ENCODE measurements at regions not wholly inside any gene's neighbourhood (a gene's known extent, or its start where the extent isn't known, plus 50 kb on each side); places are given as distances from the start of the nearest gene placed in this dataset.

DNA sequence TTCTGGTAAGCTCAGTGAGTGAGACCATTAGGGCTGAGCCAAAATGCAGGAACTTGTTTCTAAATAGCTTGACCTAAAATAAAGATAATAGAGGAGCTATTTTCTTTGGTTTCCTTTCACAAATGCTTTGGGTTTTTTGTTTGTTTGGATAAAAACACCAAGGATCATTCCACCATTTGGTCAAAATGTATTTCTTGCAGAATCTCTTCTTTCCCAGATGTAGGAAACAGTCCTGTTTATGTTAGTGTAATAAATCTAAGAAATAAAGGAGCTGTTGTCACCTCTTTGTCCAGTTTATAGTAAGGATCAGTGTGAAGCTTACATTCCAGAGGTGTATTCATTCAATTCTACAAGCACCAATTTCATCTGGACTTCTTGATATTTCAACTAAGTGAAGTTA lies 297.8 kb downstream of the GJA1 start:
- TF ChIP-seq FOXM1 (IDR thresholded peaks at IDR 0.05; ENCODE audit: borderline replicate concordance, low read depth), result no peak
- no peak for TF ChIP-seq CREB1 (IDR thresholded peaks at IDR 0.05; ENCODE audit: low read depth)
- no peak for TF ChIP-seq YY1 (IDR thresholded peaks at IDR 0.05; ENCODE audit: low read depth)
- TF ChIP-seq, protein P1, sequence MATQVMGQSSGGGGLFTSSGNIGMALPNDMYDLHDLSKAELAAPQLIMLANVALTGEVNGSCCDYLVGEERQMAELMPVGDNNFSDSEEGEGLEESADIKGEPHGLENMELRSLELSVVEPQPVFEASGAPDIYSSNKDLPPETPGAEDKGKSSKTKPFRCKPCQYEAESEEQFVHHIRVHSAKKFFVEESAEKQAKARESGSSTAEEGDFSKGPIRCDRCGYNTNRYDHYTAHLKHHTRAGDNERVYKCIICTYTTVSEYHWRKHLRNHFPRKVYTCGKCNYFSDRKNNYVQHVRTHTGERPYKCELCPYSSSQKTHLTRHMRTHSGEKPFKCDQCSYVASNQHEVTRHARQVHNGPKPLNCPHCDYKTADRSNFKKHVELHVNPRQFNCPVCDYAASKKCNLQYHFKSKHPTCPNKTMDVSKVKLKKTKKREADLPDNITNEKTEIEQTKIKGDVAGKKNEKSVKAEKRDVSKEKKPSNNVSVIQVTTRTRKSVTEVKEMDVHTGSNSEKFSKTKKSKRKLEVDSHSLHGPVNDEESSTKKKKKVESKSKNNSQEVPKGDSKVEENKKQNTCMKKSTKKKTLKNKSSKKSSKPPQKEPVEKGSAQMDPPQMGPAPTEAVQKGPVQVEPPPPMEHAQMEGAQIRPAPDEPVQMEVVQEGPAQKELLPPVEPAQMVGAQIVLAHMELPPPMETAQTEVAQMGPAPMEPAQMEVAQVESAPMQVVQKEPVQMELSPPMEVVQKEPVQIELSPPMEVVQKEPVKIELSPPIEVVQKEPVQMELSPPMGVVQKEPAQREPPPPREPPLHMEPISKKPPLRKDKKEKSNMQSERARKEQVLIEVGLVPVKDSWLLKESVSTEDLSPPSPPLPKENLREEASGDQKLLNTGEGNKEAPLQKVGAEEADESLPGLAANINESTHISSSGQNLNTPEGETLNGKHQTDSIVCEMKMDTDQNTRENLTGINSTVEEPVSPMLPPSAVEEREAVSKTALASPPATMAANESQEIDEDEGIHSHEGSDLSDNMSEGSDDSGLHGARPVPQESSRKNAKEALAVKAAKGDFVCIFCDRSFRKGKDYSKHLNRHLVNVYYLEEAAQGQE (IDR thresholded peaks at IDR 0.05; ENCODE audit: low read depth), result no peak
- no peak for TF ChIP-seq EP300 (IDR thresholded peaks at IDR 0.05; ENCODE audit: borderline replicate concordance)
- no peak for TF ChIP-seq EGR1 (IDR thresholded peaks at IDR 0.05)
- TF ChIP-seq CEBPB (IDR thresholded peaks at IDR 0.05), result no peak
- TF ChIP-seq TEAD4 (IDR thresholded peaks at IDR 0.05), result no peak
- no peak for TF ChIP-seq NFIC (IDR thresholded peaks at IDR 0.05)
- TF ChIP-seq RAD21 (IDR thresholded peaks at IDR 0.05; ENCODE audit: low read depth), result no peak
- TF ChIP-seq MAX (IDR thresholded peaks at IDR 0.05), result no peak
- no peak for TF ChIP-seq ZBTB7A (IDR thresholded peaks at IDR 0.05; ENCODE audit: low read depth)
- TF ChIP-seq, protein P2, sequence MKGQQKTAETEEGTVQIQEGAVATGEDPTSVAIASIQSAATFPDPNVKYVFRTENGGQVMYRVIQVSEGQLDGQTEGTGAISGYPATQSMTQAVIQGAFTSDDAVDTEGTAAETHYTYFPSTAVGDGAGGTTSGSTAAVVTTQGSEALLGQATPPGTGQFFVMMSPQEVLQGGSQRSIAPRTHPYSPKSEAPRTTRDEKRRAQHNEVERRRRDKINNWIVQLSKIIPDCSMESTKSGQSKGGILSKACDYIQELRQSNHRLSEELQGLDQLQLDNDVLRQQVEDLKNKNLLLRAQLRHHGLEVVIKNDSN (IDR thresholded peaks at IDR 0.05), result no peak
- TF ChIP-seq TAF1 (IDR thresholded peaks at IDR 0.05; ENCODE audit: low read depth), result no peak
- no peak for TF ChIP-seq TCF12 (IDR thresholded peaks at IDR 0.05; ENCODE audit: low read depth)

DNA sequence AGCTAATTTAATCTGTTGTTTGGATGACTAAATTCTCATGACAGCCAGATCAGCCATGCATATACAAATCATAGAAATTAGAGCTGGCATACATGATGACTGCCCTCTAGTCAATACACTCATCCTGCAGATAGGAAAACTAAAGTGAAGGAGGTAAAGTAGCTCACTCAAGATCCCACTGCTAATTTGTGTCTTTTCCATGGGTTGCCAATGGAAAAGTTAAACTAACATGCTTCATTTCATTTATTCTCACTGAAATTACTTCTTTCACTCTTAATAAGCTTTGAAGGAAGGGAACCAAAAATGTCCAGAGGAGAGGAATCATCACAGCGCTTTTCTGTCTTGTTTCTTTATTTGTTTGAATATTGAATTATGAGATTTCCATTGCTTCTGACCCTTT lies 308.2 kb downstream of the GJA1 start:
- no peak for TF ChIP-seq TAF1 (IDR thresholded peaks at IDR 0.05; ENCODE audit: low read depth)
- TF ChIP-seq RAD21 (IDR thresholded peaks at IDR 0.05; ENCODE audit: low read depth), result no peak
- TF ChIP-seq ZBTB7A (IDR thresholded peaks at IDR 0.05; ENCODE audit: low read depth), result no peak
- TF ChIP-seq, protein P2 (IDR thresholded peaks at IDR 0.05), result no peak
- no peak for TF ChIP-seq NFIC (IDR thresholded peaks at IDR 0.05)
- TF ChIP-seq YY1 (IDR thresholded peaks at IDR 0.05; ENCODE audit: low read depth), result no peak
- TF ChIP-seq EP300 (IDR thresholded peaks at IDR 0.05; ENCODE audit: borderline replicate concordance), result no peak
- no peak for TF ChIP-seq TCF12 (IDR thresholded peaks at IDR 0.05; ENCODE audit: low read depth)
- no peak for TF ChIP-seq CREB1 (IDR thresholded peaks at IDR 0.05; ENCODE audit: low read depth)
- TF ChIP-seq FOXM1 (IDR thresholded peaks at IDR 0.05; ENCODE audit: borderline replicate concordance, low read depth), result no peak
- TF ChIP-seq, protein P1 (IDR thresholded peaks at IDR 0.05; ENCODE audit: low read depth), result no peak
- TF ChIP-seq MAX (IDR thresholded peaks at IDR 0.05), result no peak

DNA sequence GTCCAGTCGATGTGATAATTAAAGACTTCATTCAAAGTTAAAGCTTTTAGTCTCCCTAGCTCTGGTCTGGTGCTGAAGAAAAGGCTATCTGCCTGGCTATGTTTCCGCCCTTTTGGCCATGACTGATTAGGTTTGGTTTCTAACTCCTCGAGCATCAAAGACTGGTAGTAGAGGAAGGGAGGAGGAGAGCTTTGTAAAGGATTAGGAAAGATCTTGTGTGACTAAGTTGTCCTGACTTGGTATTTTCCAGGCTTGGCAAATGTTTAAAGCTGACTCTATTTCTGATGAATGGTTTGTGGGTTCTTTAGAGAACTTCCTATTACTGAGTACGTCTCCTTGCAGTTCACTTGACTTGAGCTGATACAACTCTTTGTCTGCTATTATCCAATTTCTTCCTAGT lies 312.9 kb downstream of the GJA1 start:
- TF ChIP-seq, protein P1 (IDR thresholded peaks at IDR 0.05; ENCODE audit: low read depth), result no peak
- TF ChIP-seq, protein P2 (IDR thresholded peaks at IDR 0.05), result no peak
- TF ChIP-seq CEBPB (IDR thresholded peaks at IDR 0.05), result no peak
- no peak for TF ChIP-seq ZBTB7A (IDR thresholded peaks at IDR 0.05; ENCODE audit: low read depth)
- TF ChIP-seq FOXM1 (IDR thresholded peaks at IDR 0.05; ENCODE audit: borderline replicate concordance, low read depth), result no peak
- no peak for TF ChIP-seq CREB1 (IDR thresholded peaks at IDR 0.05; ENCODE audit: low read depth)
- no peak for TF ChIP-seq RAD21 (IDR thresholded peaks at IDR 0.05; ENCODE audit: low read depth)
- no peak for TF ChIP-seq TEAD4 (IDR thresholded peaks at IDR 0.05)
- TF ChIP-seq EGR1 (IDR thresholded peaks at IDR 0.05), result no peak

DNA sequence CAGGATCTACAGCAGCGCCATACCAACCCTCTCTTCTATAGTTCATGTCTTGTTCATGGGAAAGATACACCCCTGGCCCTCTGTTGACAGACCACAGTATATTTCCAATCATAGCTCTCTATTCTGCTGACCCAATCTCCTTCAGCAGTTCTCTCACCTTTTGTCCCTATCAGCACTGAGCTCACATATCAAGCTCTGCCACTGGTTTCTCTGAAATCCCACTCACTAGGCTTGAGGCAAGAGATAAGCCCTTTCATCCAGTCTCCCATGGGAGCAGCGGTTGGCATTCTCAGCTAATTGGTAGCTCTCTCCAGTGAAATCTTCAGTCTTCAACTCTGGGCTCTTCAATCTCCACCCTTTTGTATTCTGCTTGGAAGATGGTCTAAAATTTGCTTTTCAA lies 313.4 kb downstream of the GJA1 start:
- TF ChIP-seq, protein P2 (IDR thresholded peaks at IDR 0.05), result no peak
- TF ChIP-seq RAD21 (IDR thresholded peaks at IDR 0.05; ENCODE audit: low read depth), result no peak
- no peak for TF ChIP-seq TCF12 (IDR thresholded peaks at IDR 0.05; ENCODE audit: low read depth)
- no peak for TF ChIP-seq TAF1 (IDR thresholded peaks at IDR 0.05; ENCODE audit: low read depth)
- TF ChIP-seq MAX (IDR thresholded peaks at IDR 0.05), result no peak
- no peak for TF ChIP-seq ZBTB7A (IDR thresholded peaks at IDR 0.05; ENCODE audit: low read depth)
- TF ChIP-seq TEAD4 (IDR thresholded peaks at IDR 0.05), result no peak
- TF ChIP-seq, protein P1 (IDR thresholded peaks at IDR 0.05; ENCODE audit: low read depth), result no peak
- no peak for TF ChIP-seq NFIC (IDR thresholded peaks at IDR 0.05)
- no peak for TF ChIP-seq CREB1 (IDR thresholded peaks at IDR 0.05; ENCODE audit: low read depth)
- no peak for TF ChIP-seq CEBPB (IDR thresholded peaks at IDR 0.05)
- no peak for TF ChIP-seq EGR1 (IDR thresholded peaks at IDR 0.05)
- no peak for TF ChIP-seq YY1 (IDR thresholded peaks at IDR 0.05; ENCODE audit: low read depth)
- TF ChIP-seq FOXM1 (IDR thresholded peaks at IDR 0.05; ENCODE audit: borderline replicate concordance, low read depth), result no peak
- TF ChIP-seq EP300 (IDR thresholded peaks at IDR 0.05; ENCODE audit: borderline replicate concordance), result no peak

Data from Ishikawa (cell line).